ENCODE measurements at regions not wholly inside any gene's neighbourhood (a gene's known extent, or its start where the extent isn't known, plus 50 kb on each side); places are given as distances from the start of the nearest gene placed in this dataset.

DNA sequence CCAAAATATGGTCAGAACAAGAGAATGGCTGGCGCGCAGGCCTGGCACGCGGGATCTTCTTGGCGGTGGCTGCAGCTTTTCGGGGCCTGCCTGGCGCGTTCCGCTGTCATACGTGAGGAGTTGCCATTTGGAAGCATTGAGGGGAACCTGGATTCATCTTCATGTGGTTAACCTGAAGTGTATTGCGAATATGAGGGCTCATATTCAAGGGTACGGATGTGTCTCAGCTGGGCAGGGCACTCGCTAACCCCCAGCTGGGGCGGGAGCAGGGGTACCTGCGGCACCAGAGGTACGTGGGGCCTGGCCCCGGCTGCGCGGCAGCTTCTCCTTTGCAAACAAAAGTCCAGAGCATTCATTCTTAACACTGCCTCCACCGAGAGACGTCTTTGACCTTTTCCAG is 605.6 kb downstream of the QKI start:
- no peak for DNase-seq (ENCODE audit: low spot score)

DNA sequence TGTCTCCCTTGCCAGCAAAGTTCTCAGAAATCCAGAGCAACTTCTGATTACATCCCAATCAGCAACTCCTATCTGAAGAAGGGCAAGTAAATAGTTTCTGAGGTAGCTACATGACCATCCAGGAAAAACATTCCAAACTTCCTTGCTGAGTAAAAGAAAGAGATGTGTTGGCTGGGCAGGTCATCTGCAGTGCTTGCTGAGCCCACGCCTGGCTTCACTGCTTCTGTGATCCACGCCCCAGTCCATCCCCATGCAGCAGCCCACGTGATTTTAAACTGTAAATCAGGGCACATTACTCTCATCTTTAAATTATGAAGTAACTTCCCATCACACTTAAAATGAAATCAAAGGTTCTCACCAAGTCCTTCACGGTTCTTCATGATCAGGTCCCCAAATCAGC is 603.6 kb downstream of the QKI start:
- no peak for DNase-seq (ENCODE audit: low spot score)

DNA sequence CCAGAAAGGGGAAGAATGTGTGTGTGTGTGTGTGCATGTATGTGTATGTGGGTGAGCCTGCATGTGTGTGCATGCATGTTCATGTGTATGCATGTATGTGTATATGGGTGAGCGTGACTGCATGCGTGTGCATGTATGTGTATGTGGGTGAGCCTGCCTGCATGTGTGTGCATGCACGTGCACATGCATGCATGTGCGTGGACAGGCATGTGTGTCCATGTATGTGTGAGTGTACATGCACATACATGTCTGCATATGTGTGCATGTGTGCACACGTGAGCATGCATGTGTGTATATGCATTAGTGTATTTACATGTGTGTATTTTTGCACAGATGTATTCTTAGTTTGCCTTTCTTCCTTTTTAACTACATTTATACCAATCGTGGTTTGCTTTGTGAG is 601.5 kb downstream of the QKI start:
- no peak for DNase-seq (ENCODE audit: low spot score)

DNA sequence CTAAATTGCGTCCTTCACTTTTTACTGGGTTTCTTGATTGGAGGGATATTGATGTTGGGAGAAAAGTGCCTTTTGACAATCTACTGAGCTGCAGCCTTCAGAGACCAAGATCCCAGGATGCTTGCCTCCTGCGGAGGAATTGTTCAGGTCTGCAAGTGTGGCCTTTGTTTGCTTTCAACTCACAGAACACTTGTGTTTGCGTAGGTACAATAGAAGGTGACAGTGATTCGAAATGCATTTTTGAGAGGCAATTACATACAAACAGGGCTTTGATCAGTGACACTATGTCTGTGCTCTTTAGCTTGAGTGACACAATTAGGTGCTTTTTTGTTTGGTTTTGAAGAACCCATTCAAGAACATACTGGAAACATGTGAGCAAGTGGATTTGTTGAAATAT is 600.6 kb downstream of the QKI start:
- no peak for DNase-seq (ENCODE audit: low spot score)

DNA sequence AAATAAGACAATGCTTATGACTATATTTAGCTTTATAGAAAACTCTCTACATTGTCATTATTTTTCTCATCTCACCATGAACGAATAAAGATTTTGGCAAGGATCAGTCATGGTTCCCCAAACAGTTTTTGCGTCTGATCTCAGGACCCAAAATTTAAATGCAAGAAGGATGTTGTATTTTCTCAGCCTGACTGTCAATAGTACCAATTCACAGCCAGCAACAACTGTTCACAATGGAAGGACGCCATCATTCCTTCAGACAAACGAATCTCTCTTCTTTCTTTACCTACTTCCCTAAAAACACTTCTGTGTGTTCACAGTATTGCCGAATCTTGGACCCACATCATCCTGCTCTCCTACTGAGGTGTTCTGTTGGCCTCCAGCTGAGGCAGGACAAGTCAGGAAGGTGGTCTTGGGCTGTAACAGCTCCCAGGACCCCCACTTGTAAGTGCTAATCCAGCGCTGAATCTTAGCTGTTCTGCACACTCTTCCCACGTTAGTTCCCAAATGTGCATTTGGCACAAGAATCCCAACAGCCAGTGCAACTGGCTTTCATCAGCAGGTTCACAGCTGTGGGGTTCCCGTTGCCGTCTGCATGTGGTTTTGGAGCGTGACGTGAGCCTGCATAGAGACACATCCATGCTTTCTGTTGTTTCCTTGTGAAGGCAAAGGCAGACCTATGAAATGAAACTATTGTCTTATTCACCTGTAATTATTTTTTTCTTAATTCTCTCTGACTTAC is 600.0 kb downstream of the QKI start:
- DNase-seq (ENCODE audit: low spot score) = no peak

DNA sequence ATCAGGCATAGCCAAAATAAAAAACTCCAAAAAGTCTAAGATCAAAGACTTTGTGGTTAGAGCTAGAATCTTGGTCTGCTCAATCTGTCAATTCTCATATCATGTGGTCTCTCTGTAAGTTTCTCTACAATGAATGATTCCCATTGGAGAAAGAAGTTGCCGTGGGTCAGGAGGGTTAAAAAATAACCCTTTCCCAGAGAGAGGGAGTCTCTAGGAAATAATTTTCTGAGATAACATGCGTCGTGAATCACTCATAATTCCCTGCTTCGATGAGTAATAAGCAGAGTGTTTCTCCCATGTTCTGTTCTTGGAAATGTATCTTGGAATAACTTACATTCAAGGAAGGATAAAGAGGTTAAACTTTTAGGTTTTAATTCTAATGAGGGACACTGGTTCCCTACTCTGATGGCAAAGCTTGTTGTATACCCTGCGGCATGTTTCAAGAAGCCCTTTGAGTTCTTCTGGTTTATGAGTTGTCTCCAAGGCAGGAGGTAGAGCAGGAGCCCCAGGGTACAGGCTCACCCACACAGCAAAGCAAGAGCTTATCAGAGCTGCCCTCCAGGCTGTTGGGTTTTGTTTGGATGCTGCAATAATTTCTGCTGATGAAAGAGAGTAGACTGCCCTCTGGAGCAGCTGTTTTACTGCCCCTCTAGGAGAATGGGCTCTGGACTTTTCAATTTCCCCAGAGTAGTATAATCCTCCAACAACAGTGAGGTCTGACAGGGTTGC is 599.1 kb downstream of the QKI start:
- DNase-seq (ENCODE audit: low spot score) = no peak

DNA sequence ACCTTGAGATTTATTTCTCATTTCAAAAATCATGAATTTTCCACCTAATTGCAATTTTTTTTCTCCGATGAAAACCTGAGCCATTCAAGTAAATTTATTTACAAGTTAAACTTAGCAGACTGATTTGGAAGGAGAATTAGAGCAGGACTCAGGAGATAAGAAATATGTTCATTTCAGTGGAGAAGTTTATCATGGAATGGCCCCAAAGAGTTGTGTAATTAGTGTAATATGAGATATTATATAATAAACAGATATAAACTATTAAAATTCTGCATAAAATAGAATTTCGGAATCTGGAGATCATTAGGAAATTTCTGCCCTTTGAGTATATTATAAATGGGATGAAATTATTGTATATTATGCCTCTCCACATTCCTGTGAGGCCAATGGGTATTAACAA is 596.8 kb downstream of the QKI start:
- no peak for DNase-seq (ENCODE audit: low spot score)

DNA sequence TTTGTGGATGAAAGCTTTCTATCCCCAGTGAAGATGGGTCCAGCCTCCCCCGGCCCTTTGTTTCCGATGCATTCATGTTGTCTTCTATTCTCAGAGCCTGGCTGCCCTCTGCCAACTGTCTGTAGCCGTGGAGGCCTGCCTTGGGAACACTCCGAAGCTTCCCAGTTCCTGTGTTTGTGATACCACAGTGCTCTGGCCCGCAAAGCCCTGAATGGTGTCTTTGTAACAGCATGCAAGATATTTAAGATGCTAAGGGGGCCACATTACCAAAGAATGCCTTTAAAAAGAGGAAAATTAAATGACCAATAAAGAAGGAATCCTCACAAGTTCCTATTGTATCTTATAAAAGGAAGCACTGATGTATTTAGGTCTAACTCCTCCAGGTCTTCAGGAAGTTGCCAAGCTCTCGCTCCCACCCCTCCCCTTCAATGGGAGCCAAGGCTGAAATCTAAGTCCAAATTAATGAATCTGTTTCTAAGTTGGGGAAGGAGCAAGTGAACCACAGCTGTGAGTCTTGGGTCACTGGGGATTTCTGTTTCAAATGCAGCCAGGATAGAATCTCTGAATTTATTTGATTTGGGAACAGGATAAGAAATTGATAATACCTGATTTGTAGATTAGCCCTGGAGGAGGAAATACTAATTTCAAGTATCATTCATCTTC is 596.1 kb downstream of the QKI start:
- no peak for DNase-seq (ENCODE audit: low spot score)

DNA sequence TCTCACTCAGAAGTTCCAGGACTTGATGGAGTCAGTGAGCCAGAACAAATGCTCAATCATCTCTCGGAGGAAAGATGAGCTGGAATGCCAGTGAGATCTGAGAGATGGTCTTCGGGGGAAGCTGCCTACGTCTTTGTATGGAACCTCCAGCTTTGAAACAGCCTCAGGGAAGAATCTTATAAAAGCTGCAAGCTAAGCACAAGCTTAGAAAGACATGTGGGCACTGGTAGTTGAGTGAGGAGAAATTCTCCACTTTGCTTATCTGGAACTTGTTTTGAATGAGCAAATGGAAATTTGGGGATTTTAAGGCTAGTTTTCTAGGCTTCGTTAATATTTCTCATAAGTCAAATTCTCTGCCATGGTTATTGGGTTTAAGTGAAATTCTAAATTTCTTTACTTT is 594.4 kb downstream of the QKI start:
- DNase-seq (ENCODE audit: low spot score) = no peak

DNA sequence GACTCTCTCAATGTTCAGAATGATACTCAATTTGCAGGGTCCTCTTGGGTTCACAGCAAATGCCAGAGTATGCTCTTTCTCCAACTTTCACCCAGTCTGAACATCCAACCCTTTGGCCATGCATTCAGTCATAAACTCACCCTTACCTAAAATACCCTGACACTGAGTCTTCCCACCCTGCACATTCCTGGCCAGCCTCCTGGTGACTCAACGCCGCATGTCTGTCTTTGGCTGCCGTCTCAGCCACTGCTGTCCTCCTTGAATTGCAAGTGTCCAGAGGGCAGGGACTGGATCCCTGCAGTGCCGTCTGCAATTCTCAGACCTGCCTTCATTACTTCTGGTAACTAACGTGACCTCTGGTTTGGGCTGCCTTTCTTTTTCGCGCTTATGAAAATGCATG is 593.4 kb downstream of the QKI start:
- no peak for DNase-seq (ENCODE audit: low spot score)

DNA sequence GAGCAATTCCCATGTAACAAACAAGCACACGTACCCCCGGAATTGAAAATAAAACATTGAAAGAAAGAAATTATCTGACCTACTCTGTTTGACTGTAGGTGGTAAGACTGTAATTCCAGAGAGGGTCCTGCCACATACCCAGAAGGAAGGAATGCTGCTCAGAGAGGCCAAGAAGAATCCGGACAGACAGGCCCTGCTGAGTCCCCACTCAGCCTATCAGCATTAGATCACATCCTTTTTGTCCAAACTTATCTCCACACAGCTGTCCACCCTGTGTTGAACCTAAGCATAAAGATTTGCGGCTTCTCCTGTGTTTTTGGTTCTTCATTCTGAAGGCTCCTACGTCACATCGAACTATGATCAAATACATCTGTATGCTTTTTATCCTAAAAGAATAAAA is 591.9 kb downstream of the QKI start:
- no peak for DNase-seq (ENCODE audit: low spot score)

DNA sequence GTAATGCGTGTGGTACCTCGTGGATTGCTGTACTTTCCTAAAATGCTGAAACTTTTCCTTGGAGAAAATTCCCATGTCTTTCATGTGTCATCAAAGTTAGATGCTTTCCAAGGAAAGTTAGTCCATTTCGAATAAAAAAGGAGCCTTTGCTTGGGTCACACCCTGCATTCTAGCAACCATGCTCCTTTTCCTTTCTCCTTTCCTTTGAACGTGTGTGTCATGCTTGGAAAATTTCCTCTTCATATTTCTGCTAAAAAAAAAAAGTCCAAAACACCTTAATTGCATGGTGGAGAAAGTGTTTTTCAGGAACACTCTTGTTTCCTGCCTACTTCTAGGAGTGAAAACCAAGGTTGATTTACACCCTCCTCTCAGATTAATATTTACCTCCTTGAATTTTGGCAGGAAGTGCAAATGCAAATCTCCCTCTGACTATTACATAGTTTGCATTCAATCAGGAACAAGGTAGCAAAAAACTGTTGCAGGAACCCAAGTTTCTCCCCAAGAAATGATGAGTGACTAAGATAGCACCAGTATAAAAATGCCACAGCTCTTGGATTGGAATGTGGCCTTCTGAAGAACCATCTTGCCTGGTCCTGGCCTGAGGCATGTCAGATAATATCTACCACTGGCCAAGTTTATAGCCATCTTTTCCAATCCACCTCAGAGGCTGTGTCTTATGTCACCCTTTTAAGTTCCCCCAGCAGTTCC is 590.6 kb downstream of the QKI start:
- no peak for DNase-seq (ENCODE audit: low spot score)

DNA sequence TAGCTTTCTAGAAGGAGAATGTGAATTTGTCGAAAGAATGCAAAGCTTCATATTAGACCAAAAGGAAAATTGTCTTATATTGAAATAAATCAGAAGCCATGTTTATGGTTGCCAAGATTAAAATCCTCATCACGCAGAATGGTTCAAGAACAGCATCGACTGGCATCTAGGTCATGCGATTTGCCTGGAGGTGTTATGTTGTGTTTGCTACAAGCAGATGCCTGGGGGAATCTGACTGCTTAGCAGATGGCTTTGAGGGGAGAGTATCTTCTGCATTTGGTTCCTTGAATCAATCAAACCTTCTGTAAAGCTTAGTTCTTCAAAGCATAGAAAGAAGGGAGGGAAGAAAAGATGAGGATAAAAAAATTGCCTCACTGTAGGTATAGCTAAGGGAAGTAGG is 585.8 kb downstream of the QKI start:
- DNase-seq (ENCODE audit: low spot score) = no peak

DNA sequence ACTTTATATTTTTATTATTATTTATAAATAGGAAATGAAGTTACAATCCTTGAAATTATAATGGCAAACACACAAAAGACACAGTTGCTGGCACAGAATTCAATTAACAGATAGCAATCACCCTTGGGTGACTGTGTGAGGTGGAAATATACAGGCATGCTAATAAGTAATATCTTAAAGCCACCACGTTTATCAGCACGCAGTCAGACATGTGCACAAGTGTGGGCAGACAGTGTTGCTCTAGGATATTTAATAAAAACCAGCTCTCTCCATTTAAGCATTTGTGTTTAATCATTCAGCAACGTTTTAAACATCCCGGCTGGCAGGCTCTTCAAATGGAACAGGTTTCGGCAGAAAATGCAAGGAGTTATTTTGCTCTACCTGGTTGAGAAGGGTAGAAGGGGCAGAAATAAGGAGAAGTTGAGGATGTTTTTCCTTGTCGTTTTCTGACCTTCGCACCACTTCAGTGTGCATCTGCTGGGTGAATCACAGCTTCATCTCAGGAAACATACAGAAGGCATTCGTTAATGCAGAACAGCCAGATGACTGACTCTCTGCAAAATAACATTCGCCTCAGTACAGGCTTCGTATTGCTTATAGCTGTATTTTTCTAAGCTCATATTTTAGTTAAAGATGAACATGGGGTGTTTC is 585.1 kb downstream of the QKI start:
- no peak for DNase-seq (ENCODE audit: low spot score)

DNA sequence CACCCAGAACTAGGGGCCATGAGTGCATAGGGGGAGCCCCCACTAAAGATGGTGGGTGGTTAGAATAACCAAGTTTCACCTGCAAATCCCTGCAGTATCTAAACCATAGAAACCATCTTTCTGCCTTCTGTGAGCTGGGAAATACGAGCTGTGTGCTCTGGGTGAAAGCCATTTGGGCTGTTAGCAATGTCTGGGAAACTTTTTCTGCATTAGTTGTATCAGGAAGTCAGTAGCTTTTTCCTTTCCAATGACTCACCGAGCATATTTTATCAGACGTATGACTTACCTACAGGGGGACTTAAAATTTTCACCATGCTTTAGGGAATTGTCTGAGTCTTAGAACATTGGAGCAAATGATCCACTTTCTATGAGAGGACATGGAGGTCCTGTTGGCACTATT is 584.0 kb downstream of the QKI start:
- no peak for DNase-seq (ENCODE audit: low spot score)

DNA sequence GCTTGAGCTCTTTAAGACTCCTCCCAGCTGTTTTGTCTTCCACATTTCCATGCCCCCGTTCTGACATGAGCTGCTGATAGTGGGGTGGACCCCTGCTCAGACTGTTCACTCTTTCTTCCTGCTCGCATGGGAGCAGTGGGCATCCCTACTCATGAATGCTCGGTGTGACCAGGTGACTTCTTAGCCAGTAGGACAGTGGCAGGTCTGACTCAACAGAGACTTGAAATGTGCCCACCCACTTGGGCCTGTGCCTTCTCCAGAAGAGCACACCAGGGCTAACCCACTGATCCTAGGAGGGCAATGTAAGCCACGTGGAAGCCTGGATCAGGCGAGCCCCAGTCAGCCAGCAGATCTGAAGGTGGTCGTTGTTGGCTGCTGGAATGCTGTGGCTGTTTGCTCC is 582.0 kb downstream of the QKI start:
- no peak for DNase-seq (ENCODE audit: low spot score)

DNA sequence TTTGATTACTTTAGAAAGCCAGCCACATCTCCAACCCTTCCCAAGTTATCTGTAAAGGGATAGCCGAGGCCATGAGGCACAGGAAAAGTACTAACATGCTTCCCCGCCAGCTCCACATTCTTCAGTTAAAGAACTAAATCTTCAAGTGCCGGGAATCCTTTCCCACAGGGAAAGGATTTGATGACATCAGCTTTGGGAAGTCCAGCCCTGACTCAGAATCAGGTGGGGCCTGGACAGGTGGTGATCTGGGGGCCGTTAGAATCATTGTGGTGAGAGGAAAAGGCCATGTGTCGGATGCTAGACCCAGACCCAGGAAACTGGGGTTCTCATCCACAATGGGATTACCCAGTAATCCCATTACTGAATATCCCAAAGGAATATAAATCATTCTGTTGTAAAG is 580.0 kb downstream of the QKI start:
- DNase-seq (ENCODE audit: low spot score) = no peak

DNA sequence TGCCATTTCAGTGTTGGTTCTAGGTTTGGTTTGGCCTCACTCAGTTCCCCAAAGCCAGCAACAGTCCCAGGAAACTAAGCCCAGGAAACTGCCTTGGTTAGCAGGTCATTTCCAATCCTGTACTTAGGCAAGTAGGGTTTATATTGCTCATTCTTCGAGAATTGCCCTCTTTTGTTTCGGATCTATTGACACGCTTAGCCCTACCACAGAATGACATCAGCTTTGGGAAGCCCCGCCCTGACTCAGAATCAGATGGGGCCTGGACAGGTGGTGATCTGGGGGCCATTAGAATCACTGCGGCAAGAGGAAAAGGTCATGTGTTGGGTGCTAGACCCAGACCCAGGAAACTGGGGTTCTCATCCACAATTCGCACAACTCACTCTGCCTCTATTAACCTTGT is 578.2 kb downstream of the QKI start:
- DNase-seq (ENCODE audit: low spot score) = peak; percentile 16

DNA sequence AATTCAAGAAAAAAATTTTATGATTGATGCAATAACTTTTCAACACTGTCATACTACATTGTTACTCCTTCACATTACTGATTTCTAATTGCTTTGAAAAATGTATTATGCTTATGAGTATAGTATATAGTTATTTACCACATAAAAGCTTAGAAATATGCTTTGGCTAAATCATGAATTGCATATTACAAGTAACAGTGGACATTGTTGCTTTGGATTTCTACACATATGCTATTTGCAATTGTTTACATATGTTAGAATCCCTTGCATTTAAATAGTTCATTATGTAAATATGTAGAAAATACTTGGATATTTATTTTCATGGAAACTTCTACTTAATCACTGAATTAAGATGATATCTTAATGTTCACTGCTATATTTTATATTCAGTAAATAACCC is 577.5 kb downstream of the QKI start:
- no peak for DNase-seq (ENCODE audit: low spot score)

DNA sequence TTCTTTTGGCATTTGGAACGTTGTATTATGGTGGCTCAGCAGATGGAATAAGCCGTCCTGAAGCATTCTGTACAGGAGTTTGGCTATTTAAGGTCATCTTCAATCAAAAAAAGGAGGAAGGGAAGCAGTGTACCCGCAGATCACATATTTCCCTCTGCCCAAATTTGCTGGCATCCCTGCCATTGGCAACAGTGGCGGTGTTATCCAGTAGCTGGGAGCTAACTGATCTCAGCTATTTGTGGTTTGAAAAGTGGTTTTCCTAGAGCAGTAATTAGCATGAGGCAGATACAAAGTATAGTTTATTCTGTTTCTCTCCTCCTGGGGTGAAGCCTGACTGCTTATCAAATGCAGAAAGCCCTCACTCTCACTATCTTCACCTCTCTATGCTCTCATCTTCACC is 576.8 kb downstream of the QKI start:
- DNase-seq (ENCODE audit: low spot score) = peak; percentile 13

DNA sequence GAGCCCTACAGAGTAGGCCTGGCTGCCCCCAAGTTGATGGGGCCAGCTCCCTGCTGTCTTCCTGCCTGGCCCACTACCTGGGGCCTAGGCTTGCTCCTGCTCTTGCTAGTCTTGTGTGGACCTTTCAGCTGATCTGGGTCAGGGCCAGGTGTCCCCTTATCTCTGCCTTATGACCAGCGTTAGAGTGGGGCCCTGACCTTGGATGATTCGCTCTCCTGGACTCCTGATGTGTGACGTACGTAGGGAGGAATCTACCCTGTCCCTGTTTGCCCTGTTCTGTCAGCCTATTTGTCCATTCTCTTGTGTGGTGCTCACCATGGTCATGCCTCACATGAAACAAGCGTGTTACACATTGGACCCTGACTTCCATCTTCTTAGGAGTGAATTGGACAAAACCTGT is 571.8 kb downstream of the QKI start:
- DNase-seq (ENCODE audit: low spot score) = no peak

DNA sequence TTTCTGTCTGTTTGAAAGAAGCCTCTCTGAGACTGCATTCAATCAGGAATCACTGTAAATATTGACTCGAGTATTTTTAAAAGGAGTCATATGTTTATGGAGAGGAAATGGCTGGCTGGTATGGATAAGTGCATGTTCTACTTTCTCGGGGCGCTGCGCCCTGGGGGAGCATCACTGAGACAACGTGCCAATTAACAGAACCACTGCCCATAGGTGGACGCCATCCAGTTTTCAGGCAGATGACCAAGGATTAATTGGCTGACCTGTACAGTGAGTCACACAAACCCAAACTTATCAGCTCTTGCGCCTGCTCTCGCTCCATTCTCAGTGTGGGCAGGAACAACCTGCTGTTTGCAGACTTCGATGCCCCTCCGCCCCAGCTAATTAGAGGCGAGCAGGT is 571.2 kb downstream of the QKI start:
- DNase-seq (ENCODE audit: low spot score) = no peak

Data from SW480 (cell line).